AG04449 (cell line): ENCODE measurements at regions not wholly inside any gene's neighbourhood (a gene's known extent, or its start where the extent isn't known, plus 50 kb on each side); places are given as distances from the start of the nearest gene placed in this dataset.

Experiments used
- CTCF ChIA-PET: fragments of 350-600 bp; formaldehyde crosslinking; extraction: SDS; loops from one replicate; lab custom pipeline; 2021; ENCODE audit warnings: antibody characterized with exemption; lab: Yijun Ruan, JAX
- POLR2A ChIA-PET: fragments of 400-600, 350-600 bp; formaldehyde crosslinking; extraction: SDS; loops from one replicate; lab custom pipeline; 2020; ENCODE audit warnings: antibody characterized with exemption, inconsistent platforms; lab: Yijun Ruan, JAX
- DNase-seq: peaks from one replicate; pipeline ENCODE4 v3.0.0-alpha.2; 2010; ENCODE audit warnings: low read depth, low spot score
- H3K4me3 ChIP-seq: 2 replicates; pipeline ENCODE4 v1.5.1; 2011; ENCODE audit warnings: low read depth, mild to moderate bottlenecking, control low read depth, low read length
- CTCF ChIP-seq: IDR thresholded peaks from one replicate; pipeline ENCODE4 v1.5.1; 2011; ENCODE audit warnings: mild to moderate bottlenecking, moderate library complexity, low read length, control low read depth, inconsistent platforms; ENCODE audit not compliant: insufficient read depth; ENCODE audit errors: missing control alignments

GRCh38 chr17:5781236-5781927, 197.1 kb upstream of the NLRP1 start:
- ChIA-PET CTCF (no interaction called here), POLR2A (no interaction called here)
- no peak overlapping the region for H3K4me3 ChIP-seq
- no peak for DNase-seq
- no peak for TF ChIP-seq CTCF

GRCh38 chr17:5783269-5783668, 199.0 kb upstream of the NLRP1 start:
- TF ChIP-seq CTCF: no peak
- ChIA-PET POLR2A (no interaction called here), CTCF (no interaction called here)
- no peak for DNase-seq
- no peak overlapping the region for H3K4me3 ChIP-seq

- no peak for DNase-seq
- TF ChIP-seq CTCF: no peak
- POLR2A ChIA-PET: no interaction called here
- H3K4me3 ChIP-seq: no peak overlapping the region
- CTCF ChIA-PET: no interaction called here
Measured at GRCh38 chr17:5783851-5784250, 199.5 kb upstream of the NLRP1 start.

GRCh38 chr17:5784791-5785190, 200.5 kb upstream of the NLRP1 start:
- ChIA-PET POLR2A (no interaction called here), CTCF (interaction anchor here (0.7 kb wide), 1 partner anchor 9 kb away, joined by 3 read pairs; no protein-coding TSS in a partner anchor)
- DNase-seq: no peak

GRCh38 chr17:5785338-5785737, 201.0 kb upstream of the NLRP1 start:
- ChIA-PET CTCF (interaction anchor here (0.7 to 1.7 kb wide), 2 partner anchors 10 to 12 kb away, joined by 3 to 4 read pairs; no protein-coding TSS in a partner anchor), POLR2A (interaction anchor here (1.5 kb wide), 1 partner anchor 9 kb away, joined by 6 read pairs; no protein-coding TSS in a partner anchor)
- no peak overlapping the region for H3K4me3 ChIP-seq
- no peak for DNase-seq
- no peak for TF ChIP-seq CTCF

More at GRCh38 chr17:5784791-5785190, 200.5 kb upstream of the NLRP1 start:
- TF ChIP-seq CTCF: no peak
- no peak overlapping the region for H3K4me3 ChIP-seq

- no peak overlapping the region for H3K4me3 ChIP-seq
- ChIA-PET CTCF (interaction anchor here (1.7 kb wide), 1 partner anchor 12 kb away, joined by 4 read pairs; no protein-coding TSS in a partner anchor), POLR2A (interaction anchor here (1.5 kb wide), 1 partner anchor 10 kb away, joined by 6 read pairs; no protein-coding TSS in a partner anchor)
- no peak for DNase-seq
- peak; percentile 26 for TF ChIP-seq CTCF
Measured at GRCh38 chr17:5785867-5786509, 201.7 kb upstream of the NLRP1 start.
